ENCODE measurements at regions not wholly inside any gene's neighbourhood (a gene's known extent, or its start where the extent isn't known, plus 50 kb on each side); places are given as distances from the start of the nearest gene placed in this dataset.

DNA sequence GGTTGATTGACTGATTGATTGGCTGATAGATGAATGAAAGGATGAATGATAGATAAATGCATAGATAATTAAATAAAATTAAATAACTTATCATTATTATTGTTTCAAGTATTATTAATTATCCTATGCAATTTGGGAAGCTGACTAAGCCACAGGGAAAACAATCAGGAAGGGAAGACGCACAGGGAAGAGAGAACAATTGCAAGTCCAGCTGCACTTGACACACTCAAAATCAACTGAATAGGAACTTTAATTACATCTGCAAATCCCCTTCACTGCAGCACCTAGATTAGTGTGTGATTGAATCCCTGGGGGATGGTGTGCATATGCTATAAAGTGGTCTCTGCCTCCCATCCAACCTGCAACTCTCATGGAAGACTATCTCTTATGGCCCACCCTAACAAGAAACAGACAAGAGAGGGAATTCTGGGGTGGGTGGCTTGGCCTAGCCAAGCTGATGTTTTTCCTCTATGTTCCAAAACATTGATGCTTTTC, 161.1 kb upstream of the FGGY start:
- DNase-seq = no peak

GRCh38 chr1:59136541-59137275, 160.2 kb upstream of the FGGY start:
- DNase-seq = no peak

DNA sequence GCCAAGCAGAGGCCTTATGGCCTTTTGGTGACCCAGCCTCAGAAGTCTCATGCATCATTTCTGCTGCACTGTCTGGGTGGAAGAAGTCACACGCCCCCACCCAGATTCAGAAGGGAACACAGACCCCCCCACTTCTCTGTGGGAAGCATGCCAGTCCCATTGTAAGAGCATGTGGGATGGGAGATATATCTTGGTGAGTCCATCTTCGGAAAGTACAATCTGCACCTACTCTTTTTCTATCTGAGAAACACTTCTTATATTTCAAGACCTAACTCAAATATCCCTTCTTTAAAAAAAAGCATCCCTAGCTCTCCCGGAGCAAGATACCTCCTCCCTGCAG, 159.6 kb upstream of the FGGY start:
- DNase-seq = no peak

- no peak for DNase-seq
These were observed 158.9 kb upstream of the FGGY start for GRCh38 chr1:59137968-59138367.

DNA sequence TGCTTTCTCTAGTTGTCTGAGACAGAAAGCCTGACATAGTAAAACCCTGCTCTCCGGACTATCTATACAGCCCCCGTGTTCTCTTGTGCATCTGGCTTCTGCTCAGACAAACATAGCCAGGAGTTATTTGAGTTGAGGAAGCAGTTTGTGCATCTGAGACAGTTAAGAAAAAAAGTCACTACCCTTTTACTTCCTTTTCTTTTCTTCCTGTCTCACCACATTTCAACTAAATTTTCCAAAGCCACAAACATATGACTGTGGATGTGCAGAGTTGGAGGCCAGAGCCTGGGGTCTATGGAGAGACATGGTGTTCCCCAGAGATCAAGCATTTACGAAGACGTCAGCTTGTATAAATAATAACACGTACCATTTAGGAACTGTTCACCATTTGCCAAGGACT, 158.5 kb upstream of the FGGY start:
- no peak for DNase-seq

GRCh38 chr1:59139396-59139795, 157.5 kb upstream of the FGGY start:
- no peak for DNase-seq

DNA sequence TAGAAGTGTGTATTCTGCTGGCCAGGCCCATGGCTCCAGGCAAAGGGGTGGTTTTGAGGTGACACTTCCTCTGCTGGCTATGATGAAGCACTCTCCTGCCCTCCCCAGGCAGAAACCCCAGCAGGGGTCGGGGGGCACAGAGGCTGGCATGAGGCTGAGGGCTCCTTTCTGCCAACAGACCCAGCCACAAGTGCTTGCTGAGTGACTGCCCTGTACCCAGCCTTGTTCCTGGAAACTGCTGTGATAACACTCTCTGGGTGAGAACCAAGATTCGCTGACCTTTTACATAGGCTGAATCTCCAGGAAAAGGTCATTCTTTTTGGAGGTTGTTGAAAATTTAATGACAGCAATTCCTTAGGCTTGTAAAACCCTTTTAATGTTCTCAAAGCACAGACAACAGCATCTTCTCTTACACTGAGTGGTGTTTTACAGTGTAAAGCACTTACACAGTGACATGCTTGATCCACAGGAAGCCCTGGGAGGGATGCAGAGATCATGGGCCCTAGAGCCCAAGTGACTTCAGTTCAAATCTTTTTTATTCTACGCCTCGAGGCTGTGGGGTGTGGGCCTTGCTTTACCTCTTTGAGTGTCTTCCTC, 155.5 kb upstream of the FGGY start:
- DNase-seq = no peak

- no peak for DNase-seq
These were observed 154.4 kb upstream of the FGGY start for GRCh38 chr1:59142311-59143132.

DNA sequence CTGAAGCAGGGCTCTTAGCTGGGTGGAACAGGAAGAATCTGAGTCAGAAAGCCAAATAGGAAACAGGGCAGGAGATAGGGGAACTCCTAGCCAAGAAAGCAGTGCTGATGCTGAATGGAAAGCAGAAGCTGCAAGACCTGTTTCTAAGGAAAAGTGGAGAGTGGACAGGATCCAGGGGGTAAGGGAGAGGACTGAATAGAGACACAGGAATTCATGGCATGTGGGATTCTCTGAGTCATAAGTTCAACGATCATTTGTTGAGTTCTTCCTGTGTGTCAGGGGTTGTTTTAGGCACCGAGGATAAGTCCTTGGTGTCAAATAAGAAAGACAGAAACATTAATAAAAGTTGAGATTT, 153.8 kb upstream of the FGGY start:
- no peak for DNase-seq

DNA sequence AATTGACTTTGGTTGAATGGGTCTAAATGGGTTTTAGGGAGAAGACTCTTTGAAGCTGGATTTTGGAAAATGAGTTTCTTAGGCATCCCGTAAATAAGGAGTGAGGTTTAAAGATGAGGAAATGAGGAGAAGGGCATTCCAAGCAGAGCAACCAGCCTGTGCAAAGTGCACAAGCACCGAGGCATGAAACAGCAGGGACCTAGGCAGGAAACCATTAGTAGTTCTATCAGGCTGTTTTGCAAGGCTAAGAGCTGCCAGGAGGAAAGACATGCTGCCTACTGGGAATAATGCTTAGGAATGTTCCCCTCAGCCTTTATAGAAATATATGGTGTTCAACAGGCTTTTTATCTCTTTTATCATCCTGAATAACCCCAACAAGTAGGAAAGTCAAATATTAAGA, 153.1 kb upstream of the FGGY start:
- DNase-seq = no peak

DNA sequence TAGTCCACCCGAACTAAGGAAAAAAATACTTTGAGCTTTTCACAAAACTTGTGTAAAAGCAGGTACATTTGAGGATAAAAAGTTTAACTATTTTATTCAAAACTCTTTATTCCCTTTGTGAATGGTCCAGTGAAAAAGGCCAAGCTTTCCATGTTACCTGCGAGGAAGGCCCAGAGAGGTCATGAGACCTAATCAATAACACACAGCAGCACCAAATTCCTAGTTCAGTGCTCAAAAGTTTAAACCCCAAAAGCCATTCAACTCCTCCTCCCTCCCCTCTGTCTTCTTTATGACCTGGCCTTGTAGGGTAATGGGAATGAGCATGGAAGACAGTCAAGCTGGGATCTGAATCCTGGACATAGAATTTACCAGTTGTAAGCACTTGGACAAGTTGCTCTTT, 151.9 kb upstream of the FGGY start:
- DNase-seq = no peak

GRCh38 chr1:59146056-59146455, 150.8 kb upstream of the FGGY start:
- no peak for DNase-seq

DNA sequence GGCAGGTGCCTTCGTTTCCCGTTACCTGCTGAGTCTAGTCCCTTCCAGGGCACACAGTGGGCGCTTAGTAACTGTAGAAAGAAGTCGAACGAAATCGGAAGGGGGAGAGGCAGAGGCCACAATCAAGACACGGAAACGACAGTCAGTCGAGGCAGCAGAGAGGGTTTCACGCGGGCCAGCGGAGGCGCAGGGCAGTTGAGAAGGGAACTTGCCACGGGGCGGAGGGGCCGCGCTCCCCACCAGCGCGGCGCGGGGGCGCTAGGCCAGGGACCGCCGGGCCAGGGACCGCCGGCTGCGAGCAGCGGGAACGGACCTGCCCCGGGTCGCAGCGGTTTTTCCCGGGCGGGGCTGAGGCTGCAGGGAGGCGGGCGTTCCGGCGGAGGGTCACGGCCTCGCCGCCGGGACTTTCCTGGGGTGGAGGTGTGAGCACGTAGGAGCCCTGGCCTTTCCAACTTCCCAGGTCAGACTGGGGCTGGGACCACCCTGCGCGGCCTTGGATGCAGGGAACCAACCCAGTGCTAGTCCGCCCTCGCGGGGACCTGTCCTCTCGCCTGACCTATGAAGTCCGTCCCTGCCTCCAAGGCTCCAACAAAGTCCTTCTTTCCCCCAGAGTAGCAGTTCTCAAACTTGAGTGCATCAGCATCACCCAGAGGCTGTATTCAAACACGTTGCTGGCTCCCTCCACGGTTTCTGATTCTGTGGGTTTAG, 150.1 kb upstream of the FGGY start:
- DNase-seq = peak; percentile 64

- no peak for DNase-seq
These were observed 147.5 kb upstream of the FGGY start for GRCh38 chr1:59149435-59149834.

DNA sequence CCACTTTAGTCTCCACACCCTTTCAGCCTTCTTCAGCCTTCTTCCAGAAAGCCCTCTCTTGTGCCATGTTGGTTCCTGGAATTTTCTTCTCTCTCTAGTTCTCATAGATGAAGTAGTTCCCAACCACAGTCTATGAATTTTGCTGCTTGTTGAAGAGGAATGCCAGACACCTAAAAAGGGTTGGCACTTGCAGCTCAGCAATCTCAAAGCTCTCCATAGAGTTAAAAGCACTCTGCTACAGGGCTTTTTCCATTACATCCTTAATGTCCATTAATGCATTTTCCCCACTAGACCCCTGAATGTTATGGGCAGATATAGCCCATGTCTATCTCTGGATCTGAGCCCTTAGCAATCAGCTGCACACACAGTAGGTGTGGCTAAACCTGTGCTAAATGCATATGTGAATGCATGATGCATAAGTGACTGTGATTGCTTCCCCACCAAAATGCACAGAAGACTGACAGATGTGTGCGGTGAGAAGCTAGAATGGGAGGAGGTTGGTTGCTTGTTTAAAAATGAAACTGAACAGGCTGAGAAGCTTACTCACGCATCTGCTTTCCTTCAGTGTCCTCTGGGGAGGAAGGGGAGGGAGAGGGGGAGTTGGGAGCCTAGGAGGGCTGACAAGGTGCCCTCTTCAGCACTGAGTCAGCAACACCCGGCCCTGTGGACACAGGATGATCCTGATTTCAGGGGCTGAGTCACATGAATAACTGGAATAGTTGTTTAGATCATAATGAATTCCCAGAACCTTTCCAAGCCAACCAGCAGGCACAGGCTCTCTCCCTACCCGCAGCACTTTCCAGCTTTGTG, 146.1 kb upstream of the FGGY start:
- peak; percentile 60 for DNase-seq

DNA sequence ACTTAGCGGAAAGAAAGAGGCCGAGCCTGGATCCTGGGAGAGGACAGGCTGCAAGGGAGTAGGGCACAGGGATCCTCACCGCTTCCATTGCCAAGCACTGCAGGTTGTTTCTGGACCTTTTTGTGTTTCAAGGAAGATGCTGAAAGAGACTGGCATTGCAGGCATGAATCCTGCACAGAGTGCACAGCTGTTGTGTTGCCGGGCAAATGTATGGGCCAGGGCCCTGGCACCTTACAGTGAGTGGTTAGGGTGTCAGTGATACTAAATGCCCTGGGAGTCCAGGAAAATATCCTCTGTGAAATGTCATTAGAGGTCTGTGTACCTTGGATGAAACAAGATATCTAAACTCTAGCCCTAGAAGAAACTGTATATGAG, 145.5 kb upstream of the FGGY start:
- DNase-seq = no peak

DNA sequence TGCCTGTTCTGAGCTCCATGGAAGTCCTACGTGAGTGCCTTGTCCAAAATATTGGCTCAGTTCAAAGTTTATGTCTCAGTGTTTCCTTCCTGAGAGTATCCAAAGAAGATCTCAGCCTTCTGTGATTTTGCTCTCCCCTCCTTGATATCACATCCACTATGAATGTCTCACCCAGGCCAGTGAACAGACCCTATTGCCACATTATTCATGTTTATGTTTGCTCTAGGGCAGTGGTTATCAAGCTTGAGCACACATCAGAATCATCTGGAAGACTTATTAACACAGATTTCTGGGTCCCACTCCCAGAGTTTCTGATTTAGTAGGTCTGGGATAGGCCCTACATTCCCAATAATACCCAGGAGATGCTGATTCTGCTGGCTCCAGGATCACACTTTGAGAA, 145.0 kb upstream of the FGGY start:
- DNase-seq = no peak

- DNase-seq = no peak
These were observed 144.4 kb upstream of the FGGY start for GRCh38 chr1:59152511-59152910.

DNA sequence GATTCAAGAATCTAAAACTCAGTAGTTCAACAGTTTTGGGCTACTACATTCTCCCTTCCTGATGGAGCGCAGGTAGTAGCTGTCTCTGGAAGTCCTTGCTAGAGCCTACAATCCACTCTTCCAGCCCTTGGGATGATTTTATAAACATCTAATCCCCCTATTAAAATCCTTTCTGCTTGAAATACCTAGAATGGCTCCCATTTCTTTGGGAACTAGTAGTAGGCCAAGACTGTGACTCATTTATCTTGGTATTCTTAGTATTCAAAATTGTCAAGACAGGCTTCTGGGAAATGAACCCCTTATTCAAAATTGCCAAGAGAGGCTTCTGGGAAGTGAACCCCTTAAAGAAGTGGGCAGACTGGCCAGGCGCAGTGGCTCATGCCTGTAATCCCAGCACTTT, 142.5 kb upstream of the FGGY start:
- DNase-seq = no peak

DNA sequence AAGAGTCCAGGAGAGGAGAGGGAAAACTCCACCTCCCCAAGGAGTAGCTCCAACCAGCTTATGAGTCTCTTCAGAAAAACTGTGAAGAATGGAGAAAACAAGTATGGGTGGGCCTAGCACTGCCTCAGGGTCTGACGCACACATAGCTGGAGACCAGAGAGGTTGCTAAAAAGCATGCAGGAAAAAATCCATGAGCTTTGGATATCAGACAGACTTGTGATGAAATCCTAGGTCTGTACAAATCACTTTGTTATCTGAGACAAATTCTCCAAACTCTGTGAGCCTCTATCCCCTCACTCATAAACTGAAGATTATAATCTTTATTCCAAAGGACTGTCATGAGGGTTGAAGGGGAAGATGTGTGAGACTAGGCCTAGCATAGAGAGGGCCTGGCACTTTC, 141.5 kb upstream of the FGGY start:
- DNase-seq = no peak

DNA sequence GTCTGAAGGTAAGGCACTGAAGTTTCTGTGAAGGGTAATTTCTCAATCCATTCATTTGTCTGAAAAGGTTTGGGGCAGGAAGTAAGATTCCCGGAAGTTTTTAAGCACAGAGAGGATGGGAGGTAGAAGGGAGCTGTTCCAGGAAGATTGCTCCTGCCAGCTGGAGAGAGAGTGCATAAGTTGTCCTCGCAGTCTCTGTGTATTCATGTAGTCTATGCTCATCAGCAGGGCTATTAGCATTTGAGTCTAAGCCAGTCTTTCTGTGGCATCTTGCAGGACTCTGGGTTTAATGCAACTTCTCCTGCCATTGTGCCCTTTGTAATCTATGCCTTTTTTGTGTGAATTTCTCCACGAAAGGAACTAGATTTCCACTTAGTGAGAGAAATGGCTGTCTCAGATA, 140.8 kb upstream of the FGGY start:
- no peak for DNase-seq

GRCh38 chr1:59156526-59157199, 140.2 kb upstream of the FGGY start:
- DNase-seq = no peak
